ENCODE measurements at regions not wholly inside any gene's neighbourhood (a gene's known extent, or its start where the extent isn't known, plus 50 kb on each side); places are given as distances from the start of the nearest gene placed in this dataset.

GRCh38 chr6:100116411-100117194 lies 122.6 kb upstream of the MCHR2 start:
- in situ Hi-C loops (cut with MboI; ENCODE audit: low pct_unique_long_range_greater_than_20kb, low sequenced_read_pairs) = loop anchor here (25.0 kb wide), 1 partner anchor 371 kb away; no protein-coding TSS in a partner anchor
- DNase-seq = peak; percentile 66

GRCh38 chr6:100115407-100116101 lies 121.5 kb upstream of the MCHR2 start:
- DNase-seq = no peak
- in situ Hi-C loops (cut with MboI; ENCODE audit: low pct_unique_long_range_greater_than_20kb, low sequenced_read_pairs) = loop anchor here (25.0 kb wide), 1 partner anchor 372 kb away; no protein-coding TSS in a partner anchor

- in situ Hi-C loops (cut with MboI; ENCODE audit: low pct_unique_long_range_greater_than_20kb, low sequenced_read_pairs) = loop anchor here (25.0 kb wide), 1 partner anchor 374 kb away; no protein-coding TSS in a partner anchor
- no peak for DNase-seq
Observed at GRCh38 chr6:100112855-100113508, 119.0 kb upstream of the MCHR2 start.

- in situ Hi-C loops (cut with MboI; ENCODE audit: low pct_unique_long_range_greater_than_20kb, low sequenced_read_pairs) = loop anchor here (25.0 kb wide), 1 partner anchor 381 kb away; no protein-coding TSS in a partner anchor
- no peak for DNase-seq
Observed at GRCh38 chr6:100105919-100106529, 112.0 kb upstream of the MCHR2 start.

GRCh38 chr6:100105138-100105537 lies 111.1 kb upstream of the MCHR2 start:
- in situ Hi-C loops (cut with MboI; ENCODE audit: low pct_unique_long_range_greater_than_20kb, low sequenced_read_pairs) = loop anchor here (25.0 kb wide), 1 partner anchor 382 kb away; no protein-coding TSS in a partner anchor
- DNase-seq = no peak

GRCh38 chr6:100103931-100104330 lies 109.9 kb upstream of the MCHR2 start:
- no peak for DNase-seq
- in situ Hi-C loops (cut with MboI; ENCODE audit: low pct_unique_long_range_greater_than_20kb, low sequenced_read_pairs) = loop anchor here (25.0 kb wide), 1 partner anchor 383 kb away; no protein-coding TSS in a partner anchor

- in situ Hi-C loops (cut with MboI; ENCODE audit: low pct_unique_long_range_greater_than_20kb, low sequenced_read_pairs) = loop anchor here (25.0 kb wide), 1 partner anchor 384 kb away; no protein-coding TSS in a partner anchor
- DNase-seq = no peak
Observed at GRCh38 chr6:100103194-100103593, 109.2 kb upstream of the MCHR2 start.

GRCh38 chr6:100101644-100102043 lies 107.6 kb upstream of the MCHR2 start:
- in situ Hi-C loops (cut with MboI; ENCODE audit: low pct_unique_long_range_greater_than_20kb, low sequenced_read_pairs) = loop anchor here (25.0 kb wide), 1 partner anchor 386 kb away; no protein-coding TSS in a partner anchor

GRCh38 chr6:100100776-100101175 lies 106.8 kb upstream of the MCHR2 start:
- in situ Hi-C loops (cut with MboI; ENCODE audit: low pct_unique_long_range_greater_than_20kb, low sequenced_read_pairs) = loop anchor here (25.0 kb wide), 1 partner anchor 387 kb away; no protein-coding TSS in a partner anchor

More at GRCh38 chr6:100101644-100102043, 107.6 kb upstream of the MCHR2 start:
- DNase-seq = no peak

GRCh38 chr6:100099189-100100074 lies 105.4 kb upstream of the MCHR2 start:
- peak; percentile 36 for DNase-seq
- in situ Hi-C loops (cut with MboI; ENCODE audit: low pct_unique_long_range_greater_than_20kb, low sequenced_read_pairs) = loop anchor here (25.0 kb wide), 1 partner anchor 388 kb away; no protein-coding TSS in a partner anchor

More at GRCh38 chr6:100100776-100101175, 106.8 kb upstream of the MCHR2 start:
- no peak for DNase-seq

- in situ Hi-C loops (cut with MboI; ENCODE audit: low pct_unique_long_range_greater_than_20kb, low sequenced_read_pairs) = no loop called here
- DNase-seq = no peak
Observed at GRCh38 chr6:100096936-100097335, 102.9 kb upstream of the MCHR2 start.

GRCh38 chr6:100096341-100096740 lies 102.3 kb upstream of the MCHR2 start:
- DNase-seq = no peak
- in situ Hi-C loops (cut with MboI; ENCODE audit: low pct_unique_long_range_greater_than_20kb, low sequenced_read_pairs) = no loop called here

GRCh38 chr6:100093405-100093804 lies 99.4 kb upstream of the MCHR2 start:
- in situ Hi-C loops (cut with MboI; ENCODE audit: low pct_unique_long_range_greater_than_20kb, low sequenced_read_pairs) = no loop called here
- DNase-seq = no peak

GRCh38 chr6:100088009-100088408 lies 94.0 kb upstream of the MCHR2 start:
- in situ Hi-C loops (cut with MboI; ENCODE audit: low pct_unique_long_range_greater_than_20kb, low sequenced_read_pairs) = no loop called here
- DNase-seq = no peak

GRCh38 chr6:100084991-100085364 lies 91.0 kb upstream of the MCHR2 start:
- no peak for DNase-seq
- in situ Hi-C loops (cut with MboI; ENCODE audit: low pct_unique_long_range_greater_than_20kb, low sequenced_read_pairs) = no loop called here

GRCh38 chr6:100084316-100084990 lies 90.4 kb upstream of the MCHR2 start:
- in situ Hi-C loops (cut with MboI; ENCODE audit: low pct_unique_long_range_greater_than_20kb, low sequenced_read_pairs) = no loop called here
- no peak for DNase-seq

- in situ Hi-C loops (cut with MboI; ENCODE audit: low pct_unique_long_range_greater_than_20kb, low sequenced_read_pairs) = no loop called here
- DNase-seq = peak; percentile 4
Observed at GRCh38 chr6:100078509-100078908, 84.5 kb upstream of the MCHR2 start.
